ENCODE measurements at regions not wholly inside any gene's neighbourhood (a gene's known extent, or its start where the extent isn't known, plus 50 kb on each side); places are given as distances from the start of the nearest gene placed in this dataset.
"Not testable (repeated sequence)": the region's sequence is repeated elsewhere in the genome, so short reads cannot be mapped to it uniquely, and the experiment has no call there.

GRCh38 chrX:25442499-25442898 lies 426.7 kb upstream of the ARX start:
- Mint-ChIP-seq H3K36me3 (ENCODE audit: low read depth, unreplicated experiment) (no peaks in the 10 kb centered on the region), H3K27me3 (ENCODE audit: unreplicated experiment) (no peaks in the 10 kb centered on the region), H3K4me3 (ENCODE audit: unreplicated experiment) (no peak overlapping the region), H3K9me3 (ENCODE audit: unreplicated experiment) (no peaks in the 10 kb centered on the region), H3K27ac (ENCODE audit: unreplicated experiment) (no peak overlapping the region), H3K4me1 (ENCODE audit: unreplicated experiment) (no peaks in the 10 kb centered on the region)
- TF ChIP-seq CTCF (IDR thresholded peaks at IDR 0.05; ENCODE audit: unreplicated experiment): no peak
- DNase-seq (ENCODE audit: low spot score): no peak

- Mint-ChIP-seq H3K9me3 (ENCODE audit: unreplicated experiment) (no peaks in the 10 kb centered on the region), H3K27me3 (ENCODE audit: unreplicated experiment) (no peaks in the 10 kb centered on the region), H3K4me3 (ENCODE audit: unreplicated experiment) (no peak overlapping the region), H3K27ac (ENCODE audit: unreplicated experiment) (no peak overlapping the region), H3K36me3 (ENCODE audit: low read depth, unreplicated experiment) (no peaks in the 10 kb centered on the region), H3K4me1 (ENCODE audit: unreplicated experiment) (no peaks in the 10 kb centered on the region)
- DNase-seq (ENCODE audit: low spot score): no peak
- TF ChIP-seq CTCF (IDR thresholded peaks at IDR 0.05; ENCODE audit: unreplicated experiment): no peak
These were observed 417.5 kb upstream of the ARX start for GRCh38 chrX:25433307-25433706.

- Mint-ChIP-seq H3K9me3 (ENCODE audit: unreplicated experiment) (no peaks in the 10 kb centered on the region), H3K4me1 (ENCODE audit: unreplicated experiment) (no peaks in the 10 kb centered on the region), H3K36me3 (ENCODE audit: low read depth, unreplicated experiment) (no peaks in the 10 kb centered on the region), H3K4me3 (ENCODE audit: unreplicated experiment) (no peak overlapping the region), H3K27me3 (ENCODE audit: unreplicated experiment) (no peaks in the 10 kb centered on the region), H3K27ac (ENCODE audit: unreplicated experiment) (no peak overlapping the region)
- DNase-seq (ENCODE audit: low spot score): no peak
- TF ChIP-seq CTCF (IDR thresholded peaks at IDR 0.05; ENCODE audit: unreplicated experiment): no peak
These were observed 416.6 kb upstream of the ARX start for GRCh38 chrX:25432396-25432795.

GRCh38 chrX:25427873-25428555 lies 412.2 kb upstream of the ARX start:
- peak; percentile 27 for DNase-seq (ENCODE audit: low spot score)
- Mint-ChIP-seq H3K4me3 (ENCODE audit: unreplicated experiment) (no peak overlapping the region), H3K27ac (ENCODE audit: unreplicated experiment) (no peak overlapping the region), H3K4me1 (ENCODE audit: unreplicated experiment) (no peaks in the 10 kb centered on the region), H3K9me3 (ENCODE audit: unreplicated experiment) (no peaks in the 10 kb centered on the region), H3K27me3 (ENCODE audit: unreplicated experiment) (no peaks in the 10 kb centered on the region), H3K36me3 (ENCODE audit: low read depth, unreplicated experiment) (no peaks in the 10 kb centered on the region)
- TF ChIP-seq CTCF (IDR thresholded peaks at IDR 0.05; ENCODE audit: unreplicated experiment): peak; percentile 38

- H3K4me1 Mint-ChIP-seq (ENCODE audit: unreplicated experiment); H3K36me3 Mint-ChIP-seq (ENCODE audit: low read depth, unreplicated experiment); H3K27me3 Mint-ChIP-seq (ENCODE audit: unreplicated experiment); H3K4me3 Mint-ChIP-seq (ENCODE audit: unreplicated experiment); DNase-seq (ENCODE audit: low spot score); H3K9me3 Mint-ChIP-seq (ENCODE audit: unreplicated experiment); H3K27ac Mint-ChIP-seq (ENCODE audit: unreplicated experiment): not testable (repeated sequence)
These were observed 388.4 kb upstream of the ARX start for GRCh38 chrX:25404163-25404562.

Measured in endothelial cell (in vitro differentiated cells).